ENCODE measurements at regions not wholly inside any gene's neighbourhood (a gene's known extent, or its start where the extent isn't known, plus 50 kb on each side); places are given as distances from the start of the nearest gene placed in this dataset.
A peak's percentile ranks its signal among the peaks of the same experiment; 100 is the strongest.

GRCh38 chr7:28293527-28293835 is 112.9 kb upstream of the JAZF1 start:
- DNase-seq: no peak

- peak; percentile 28 to 52 for DNase-seq
Measured at GRCh38 chr7:28296571-28297483, 115.5 kb upstream of the CREB5 start.

GRCh38 chr7:28297801-28298459 is 114.4 kb upstream of the CREB5 start:
- DNase-seq: no peak

- DNase-seq: peak in 1 of 2 experiments; percentile 15
Measured at GRCh38 chr7:28298870-28299518, 113.3 kb upstream of the CREB5 start.

- DNase-seq: no peak
Measured at GRCh38 chr7:28299556-28299955, 112.8 kb upstream of the CREB5 start.

GRCh38 chr7:28300488-28300887 is 111.8 kb upstream of the CREB5 start:
- DNase-seq: no peak

GRCh38 chr7:28301148-28301641 is 111.1 kb upstream of the CREB5 start:
- no peak for DNase-seq

GRCh38 chr7:28304290-28304689 is 108.0 kb upstream of the CREB5 start:
- DNase-seq: no peak

- no peak for DNase-seq
Measured at GRCh38 chr7:28309704-28310459, 102.4 kb upstream of the CREB5 start.

GRCh38 chr7:28310460-28310848 is 101.9 kb upstream of the CREB5 start:
- DNase-seq: no peak

- DNase-seq: no peak
Measured at GRCh38 chr7:28311670-28312069, 100.6 kb upstream of the CREB5 start.

GRCh38 chr7:28312948-28313347 is 99.4 kb upstream of the CREB5 start:
- no peak for DNase-seq

GRCh38 chr7:28314841-28315240 is 97.5 kb upstream of the CREB5 start:
- no peak for DNase-seq

GRCh38 chr7:28315565-28316410 is 96.5 kb upstream of the CREB5 start:
- no peak for DNase-seq

- no peak for DNase-seq
Measured at GRCh38 chr7:28316489-28316888, 95.8 kb upstream of the CREB5 start.

- DNase-seq: no peak
Measured at GRCh38 chr7:28318101-28318762, 94.1 kb upstream of the CREB5 start.

- DNase-seq: no peak
Measured at GRCh38 chr7:28323833-28324232, 88.5 kb upstream of the CREB5 start.

- DNase-seq: no peak
Measured at GRCh38 chr7:28328146-28328545, 84.2 kb upstream of the CREB5 start.

- DNase-seq: no peak
Measured at GRCh38 chr7:28328822-28329660, 83.3 kb upstream of the CREB5 start.

GRCh38 chr7:28329661-28330363 is 82.5 kb upstream of the CREB5 start:
- no peak for DNase-seq
